Fibroblast of pulmonary artery (primary cell): ENCODE measurements at regions not wholly inside any gene's neighbourhood (a gene's known extent, or its start where the extent isn't known, plus 50 kb on each side); places are given as distances from the start of the nearest gene placed in this dataset.

Source experiments
- DNase-seq: peaks from one replicate; pipeline ENCODE4 v3.0.0-alpha.2; 2010; ENCODE audit warnings: low read depth
- H3K4me3 ChIP-seq: replicated peaks from 2 replicates; pipeline ENCODE4 v1.5.1; 2011; ENCODE audit warnings: low read depth, mild to moderate bottlenecking, control low read depth, low read length, moderate library complexity
- TF ChIP-seq, protein P1 (sequence below): IDR thresholded peaks from 2 replicates; pipeline ENCODE4 v1.5.1; 2011; ENCODE audit warnings: mild to moderate bottlenecking, control low read depth, low read length, inconsistent platforms; ENCODE audit errors: missing control alignments

DNA sequence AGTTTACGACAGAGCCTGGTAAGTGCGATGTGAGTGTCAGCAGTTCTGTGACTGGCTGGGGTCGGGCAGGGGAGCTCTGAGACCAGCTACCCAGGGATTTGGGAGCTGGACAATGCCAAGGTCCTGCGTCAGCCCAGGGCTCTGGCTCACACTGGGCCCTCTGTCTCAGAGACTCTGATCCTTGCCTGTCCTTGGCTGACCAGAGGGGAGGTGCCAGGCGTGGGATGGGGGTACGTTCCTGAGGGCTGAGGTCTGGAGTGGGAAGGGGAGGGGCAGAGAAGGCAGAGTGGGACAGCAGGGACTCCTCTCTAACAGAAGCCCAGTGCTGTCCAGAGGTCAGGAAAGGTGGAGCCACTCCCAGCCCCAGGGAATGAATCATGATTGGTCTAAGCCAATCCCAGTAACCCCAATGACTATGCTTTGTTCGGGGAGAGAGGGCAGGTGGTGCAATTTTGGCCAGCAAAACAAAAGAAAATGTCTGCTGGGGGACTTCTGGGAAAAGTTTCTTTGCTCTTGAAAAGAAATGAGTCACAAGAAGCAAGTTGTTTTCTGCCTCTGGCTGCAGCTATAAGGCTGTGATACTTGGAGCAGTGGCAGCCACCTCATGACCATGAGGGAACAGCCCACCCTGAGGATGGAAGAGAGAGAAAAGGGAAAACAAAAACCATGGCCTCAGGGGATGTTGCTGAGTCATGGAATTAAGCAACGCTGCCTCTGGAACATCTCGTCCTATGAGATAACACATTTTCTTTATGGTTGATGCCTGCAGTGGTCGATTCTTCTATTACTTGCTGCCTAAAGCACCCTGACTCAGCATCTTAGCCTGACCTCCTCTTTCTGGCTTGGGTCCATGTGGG is 108.3 kb downstream of the CHST1 start:
- H3K4me3 ChIP-seq: no peak overlapping the region
- DNase-seq: peak; percentile 87
- TF ChIP-seq, protein P1, sequence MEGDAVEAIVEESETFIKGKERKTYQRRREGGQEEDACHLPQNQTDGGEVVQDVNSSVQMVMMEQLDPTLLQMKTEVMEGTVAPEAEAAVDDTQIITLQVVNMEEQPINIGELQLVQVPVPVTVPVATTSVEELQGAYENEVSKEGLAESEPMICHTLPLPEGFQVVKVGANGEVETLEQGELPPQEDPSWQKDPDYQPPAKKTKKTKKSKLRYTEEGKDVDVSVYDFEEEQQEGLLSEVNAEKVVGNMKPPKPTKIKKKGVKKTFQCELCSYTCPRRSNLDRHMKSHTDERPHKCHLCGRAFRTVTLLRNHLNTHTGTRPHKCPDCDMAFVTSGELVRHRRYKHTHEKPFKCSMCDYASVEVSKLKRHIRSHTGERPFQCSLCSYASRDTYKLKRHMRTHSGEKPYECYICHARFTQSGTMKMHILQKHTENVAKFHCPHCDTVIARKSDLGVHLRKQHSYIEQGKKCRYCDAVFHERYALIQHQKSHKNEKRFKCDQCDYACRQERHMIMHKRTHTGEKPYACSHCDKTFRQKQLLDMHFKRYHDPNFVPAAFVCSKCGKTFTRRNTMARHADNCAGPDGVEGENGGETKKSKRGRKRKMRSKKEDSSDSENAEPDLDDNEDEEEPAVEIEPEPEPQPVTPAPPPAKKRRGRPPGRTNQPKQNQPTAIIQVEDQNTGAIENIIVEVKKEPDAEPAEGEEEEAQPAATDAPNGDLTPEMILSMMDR: no peak

DNA sequence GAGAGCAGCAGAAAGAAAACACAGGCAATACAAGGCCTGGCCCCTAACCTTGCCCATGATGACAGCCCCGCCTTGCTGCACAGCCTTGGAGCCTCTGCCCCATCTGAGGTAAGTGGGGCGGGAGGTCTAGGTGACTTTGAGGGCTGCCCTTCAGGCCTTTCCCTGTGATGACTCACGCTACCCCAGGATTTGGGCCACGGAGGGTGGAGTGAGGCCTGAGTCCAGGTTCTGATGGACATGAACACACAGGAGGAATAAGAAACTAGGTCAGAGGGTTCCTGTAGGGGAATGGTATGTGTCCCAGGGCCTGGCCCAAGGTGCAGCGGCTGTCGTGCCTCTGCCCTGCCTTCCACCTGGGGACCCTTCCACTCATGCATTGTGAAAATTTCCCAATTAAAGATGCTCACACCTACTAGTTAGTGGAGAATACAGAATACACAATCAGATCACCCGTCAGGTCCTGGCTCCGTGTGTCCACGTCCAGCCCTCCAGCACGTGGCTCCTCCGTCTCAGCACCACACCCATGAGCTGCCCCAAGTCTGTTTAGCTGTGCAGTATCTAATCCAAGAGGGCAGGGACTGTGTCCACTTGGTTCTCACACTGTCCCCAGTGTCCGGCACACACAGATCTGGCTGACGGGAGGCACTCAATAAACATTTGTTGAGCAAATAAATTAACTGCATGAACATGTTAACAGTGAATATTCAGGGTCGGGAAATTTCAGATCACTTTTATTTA is 111.0 kb downstream of the CHST1 start:
- no peak for DNase-seq
- no peak overlapping the region for H3K4me3 ChIP-seq
- TF ChIP-seq, protein P1: no peak

DNA sequence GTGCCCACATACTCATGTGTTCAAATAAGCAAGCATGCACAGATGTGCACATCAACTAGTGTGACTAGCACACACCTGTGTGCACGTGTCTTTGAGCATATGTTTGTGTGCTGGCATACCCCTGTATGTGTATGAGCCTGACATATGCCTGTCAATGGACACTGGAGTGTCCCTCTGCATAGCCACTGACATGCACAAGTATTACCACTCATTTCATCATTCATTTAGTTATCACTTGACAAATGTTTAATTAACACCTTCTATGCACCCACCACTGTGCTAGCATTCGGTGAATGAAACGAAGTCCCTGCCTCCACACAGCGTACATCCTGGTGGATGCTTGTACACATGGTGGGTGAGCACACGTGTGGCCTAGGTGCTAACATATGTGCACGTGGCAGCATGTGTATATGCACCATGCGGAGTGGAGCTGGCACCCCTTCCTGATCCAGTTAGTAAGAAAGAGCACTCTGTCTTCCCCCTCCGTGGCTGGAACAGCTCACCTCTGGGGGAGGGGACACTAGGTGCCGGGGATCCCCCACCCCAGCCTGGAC is 112.0 kb downstream of the CHST1 start:
- DNase-seq: no peak
- no peak overlapping the region for H3K4me3 ChIP-seq
- TF ChIP-seq, protein P1: no peak

DNA sequence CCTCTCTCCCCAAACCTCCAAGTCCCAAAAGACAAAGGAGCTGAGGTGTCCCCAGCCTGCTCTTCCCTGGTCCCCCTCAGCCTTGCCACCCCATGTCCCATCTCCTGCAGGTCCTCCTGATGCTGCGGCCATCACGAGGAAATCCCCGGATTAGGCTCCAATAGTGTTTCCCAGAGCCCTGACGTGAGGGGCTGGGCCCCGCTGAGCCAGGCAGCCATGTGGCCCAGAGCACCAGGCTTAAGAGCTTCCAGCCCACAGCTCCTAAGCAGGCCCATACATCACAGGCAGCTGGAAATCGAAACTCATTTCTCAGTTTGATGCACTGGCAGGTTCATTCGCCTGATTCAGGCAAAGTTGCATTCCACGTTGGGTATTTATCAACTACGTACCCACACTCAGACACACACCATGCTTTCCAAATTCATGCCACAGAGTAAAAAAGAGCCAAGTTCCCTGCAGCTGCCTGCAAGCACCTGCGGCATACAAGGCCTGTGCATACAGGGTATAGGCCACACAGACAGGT is 114.2 kb downstream of the CHST1 start:
- DNase-seq: no peak
- H3K4me3 ChIP-seq: no peak overlapping the region
- TF ChIP-seq, protein P1: no peak

DNA sequence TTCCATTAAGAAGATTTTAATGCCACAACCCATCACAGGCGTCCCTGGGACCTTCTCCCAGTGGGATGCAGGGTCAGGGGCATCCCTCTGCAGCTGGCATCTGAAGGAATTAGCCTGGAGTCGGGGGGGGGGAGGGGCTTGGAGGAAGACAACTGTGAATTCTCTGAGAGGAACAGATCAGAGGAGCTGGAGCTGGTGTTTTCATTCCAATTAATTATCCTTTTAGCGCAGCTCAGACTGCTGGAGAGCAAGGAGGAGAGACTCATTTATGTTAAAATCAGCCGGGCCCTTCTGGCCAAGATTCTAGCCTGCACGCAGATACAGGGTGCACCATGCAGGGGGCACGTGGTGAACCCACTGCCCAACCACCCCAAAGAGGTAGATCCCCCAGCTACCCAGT is 116.2 kb downstream of the CHST1 start:
- DNase-seq: no peak
- TF ChIP-seq, protein P1: no peak
- H3K4me3 ChIP-seq: no peak overlapping the region

DNA sequence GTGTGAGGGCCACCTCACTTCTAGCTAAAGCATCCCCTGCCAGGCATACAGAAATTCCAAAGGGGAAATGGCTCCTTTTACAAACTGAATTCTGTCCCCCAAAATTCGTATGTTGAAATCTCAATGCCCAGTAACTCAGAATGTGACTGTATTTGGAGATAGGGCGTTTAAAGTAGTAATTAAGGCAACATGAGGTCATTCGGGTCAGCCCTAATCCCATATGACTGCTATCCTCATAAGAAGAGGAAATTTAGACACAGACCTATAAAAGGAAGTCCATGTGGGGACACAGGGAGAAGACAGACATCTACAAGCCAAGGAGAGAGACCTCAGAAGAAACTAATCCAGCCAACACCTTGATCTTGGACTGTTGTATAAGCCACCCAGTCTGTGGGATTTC is 119.1 kb downstream of the CHST1 start:
- no peak overlapping the region for H3K4me3 ChIP-seq
- TF ChIP-seq, protein P1: no peak
- no peak for DNase-seq
